H1 (cell line): ENCODE measurements at regions not wholly inside any gene's neighbourhood (a gene's known extent, or its start where the extent isn't known, plus 50 kb on each side); places are given as distances from the start of the nearest gene placed in this dataset.

ENCODE experiments used
- CTCF ChIA-PET: fragments of 300-600 bp; sonication (Branson Sonifier 250); formaldehyde crosslinking; loops from one replicate; lab custom pipeline; 2021; ENCODE audit not compliant: partially characterized antibody; lab: Charles Lee
- POLR2A ChIA-PET: fragments of 300-600 bp; sonication (Branson Sonifier 250); formaldehyde crosslinking; loops from one replicate; lab custom pipeline; 2021; ENCODE audit warnings: inconsistent platforms; ENCODE audit not compliant: partially characterized antibody; lab: Charles Lee
- DNase-seq, 2 experiments: peaks; one replicate each; pipeline versions ENCODE4 v3.0.0 to v3.0.0-alpha.2; 2010 to 2022; ENCODE audit warnings: low spot score in 2 of 2, low read depth in 1 of 2, mixed read lengths in 1 of 2
- FAIRE-seq: peaks from 2 replicates; lab custom pipeline; 2011; peaks lifted over from hg19 to GRCh38; lab: Jason Lieb, UNC
- H2AFZ ChIP-seq: 2 replicates; pipeline ENCODE4 v1.8.1; 2012; ENCODE audit warnings: low read length, inconsistent platforms
- H2AK5ac ChIP-seq: 2 replicates; pipeline ENCODE4 v1.6.1; 2013; ENCODE audit warnings: low read depth, low read length
- H2BK120ac ChIP-seq: replicated peaks from 2 replicates; pipeline ENCODE3; 2013; ENCODE audit warnings: low read depth, low read length, inconsistent platforms
- H2BK12ac ChIP-seq: 2 replicates; pipeline ENCODE4 v1.6.1; 2013; ENCODE audit warnings: low read depth, low read length
- H2BK15ac ChIP-seq: 2 replicates; pipeline ENCODE4 v1.6.1; 2013; ENCODE audit warnings: low read length
- H2BK20ac ChIP-seq: 2 replicates; pipeline ENCODE4 v1.6.1; 2013; ENCODE audit warnings: low read length
- H2BK5ac ChIP-seq: 2 replicates; pipeline ENCODE4 v1.6.1; 2013; ENCODE audit warnings: low read depth, low read length
- H3K14ac ChIP-seq: 2 replicates; pipeline ENCODE4 v1.6.1; 2013; ENCODE audit warnings: inconsistent platforms; ENCODE audit not compliant: insufficient read length
- H3K18ac ChIP-seq: 2 replicates; pipeline ENCODE4 v1.6.1; 2013; ENCODE audit warnings: low read length; ENCODE audit errors: extremely low read depth
- H3K23ac ChIP-seq: 2 replicates; pipeline ENCODE4 v1.6.1; 2013; ENCODE audit warnings: inconsistent platforms; ENCODE audit not compliant: insufficient read length
- H3K23me2 ChIP-seq: 2 replicates; pipeline ENCODE4 v1.6.1; 2013; ENCODE audit warnings: low read depth, low read length
- H3K27ac ChIP-seq: 2 replicates; pipeline ENCODE4 v1.6.1; 2011; ENCODE audit warnings: low read depth, low read length, inconsistent platforms
- H3K27me3 ChIP-seq, 4 experiments: replicated peaks in 1 of 4; 1 replicate in 1 of 4; 2 replicates in 3 of 4; pipeline versions ENCODE4 v1.6.1 to v1.8.1; 2011 to 2013; ENCODE audit warnings: low read length in 3 of 4, mild to moderate bottlenecking in 3 of 4, inconsistent platforms in 2 of 4, mixed read lengths in 2 of 4, moderate library complexity in 1 of 4; ENCODE audit not compliant: control insufficient read depth in 3 of 4, insufficient read depth in 3 of 4; ENCODE audit errors: extremely low read depth in 1 of 4
- H3K36me3 ChIP-seq, 4 experiments: 2 replicates each; pipeline versions ENCODE4 v1.6.1 to v1.8.1; 2011 to 2013; ENCODE audit warnings: mild to moderate bottlenecking in 4 of 4, low read length in 3 of 4, moderate library complexity in 2 of 4, control low read depth in 1 of 4, inconsistent platforms in 1 of 4; ENCODE audit not compliant: insufficient read depth in 4 of 4, control insufficient read depth in 2 of 4
- H3K4ac ChIP-seq: replicated peaks from 2 replicates; pipeline ENCODE3; 2013; ENCODE audit warnings: low read length, low read depth, mixed read lengths, inconsistent platforms; ENCODE audit not compliant: insufficient read length
- H3K4me1 ChIP-seq, 4 experiments: replicated peaks in 1 of 4; 1 replicate in 1 of 4; 2 replicates in 3 of 4; pipeline versions ENCODE4 v1.6.1 to v1.8.1; 2011 to 2013; ENCODE audit warnings: low read length in 3 of 4, inconsistent platforms in 2 of 4, mixed read lengths in 1 of 4; ENCODE audit not compliant: insufficient read depth in 4 of 4, control insufficient read depth in 3 of 4
- H3K4me2 ChIP-seq, 2 experiments: 2 replicates each; pipeline versions ENCODE4 v1.6.1 to v1.8.1; 2011 to 2013; ENCODE audit warnings: low read depth in 2 of 2, low read length in 2 of 2, control low read depth in 1 of 2, inconsistent platforms in 1 of 2, mild to moderate bottlenecking in 1 of 2; ENCODE audit not compliant: insufficient read depth in 1 of 2
- H3K4me3 ChIP-seq, 4 experiments: fragments of 200-600, 300-600 bp in 1 of 4; sonication (generic), shearing (Covaris generic), sonication (Bioruptor Twin) in 1 of 4; 2 replicates each; pipeline versions ENCODE4 v1.5.1 to v1.8.1; 2011 to 2016; ENCODE audit warnings: low read length in 4 of 4, low read depth in 3 of 4, control low read depth in 2 of 4, inconsistent platforms in 2 of 4, mild to moderate bottlenecking in 2 of 4, mixed read lengths in 1 of 4, moderate library complexity in 1 of 4; ENCODE audit not compliant: insufficient read depth in 2 of 4; ENCODE audit errors: extremely low read depth in 1 of 4
- H3K56ac ChIP-seq: replicated peaks from 2 replicates; pipeline ENCODE3; 2013; ENCODE audit warnings: low read depth, mild to moderate bottlenecking, mixed read lengths, low read length, inconsistent platforms; ENCODE audit not compliant: insufficient read length
- H3K79me1 ChIP-seq: 2 replicates; pipeline ENCODE4 v1.6.1; 2013; ENCODE audit warnings: low read depth, low read length, control low read depth
- H3K79me2 ChIP-seq, 2 experiments: 2 replicates each; pipeline versions ENCODE4 v1.6.1 to v1.8.1; 2012 to 2013; ENCODE audit warnings: low read length in 2 of 2, mild to moderate bottlenecking in 2 of 2, inconsistent platforms in 1 of 2; ENCODE audit not compliant: insufficient read depth in 2 of 2, control insufficient read depth in 1 of 2
- H3K9ac ChIP-seq, 4 experiments: replicated peaks in 1 of 4; 1 replicate in 1 of 4; 2 replicates in 3 of 4; pipeline versions ENCODE4 v1.6.1 to v1.8.1; 2011 to 2013; ENCODE audit warnings: low read depth in 3 of 4, low read length in 3 of 4, control low read depth in 2 of 4, mild to moderate bottlenecking in 2 of 4, moderate library complexity in 2 of 4, inconsistent platforms in 1 of 4; ENCODE audit errors: extremely low read depth in 1 of 4
- H3K9me3 ChIP-seq, 2 experiments: 2 replicates each; pipeline versions ENCODE4 v1.6.1 to v1.8.1; 2012 to 2013; ENCODE audit warnings: mild to moderate bottlenecking in 2 of 2, moderate library complexity in 2 of 2, control low read depth in 1 of 2, inconsistent platforms in 1 of 2, low read depth in 1 of 2, low read length in 1 of 2, mixed read lengths in 1 of 2; ENCODE audit not compliant: insufficient read depth in 2 of 2
- H4K20me1 ChIP-seq, 2 experiments: replicated peaks in 1 of 2; 2 replicates each; pipeline versions ENCODE3 to v1.8.1; 2011 to 2013; ENCODE audit warnings: inconsistent platforms in 2 of 2, low read length in 2 of 2, mild to moderate bottlenecking in 1 of 2; ENCODE audit not compliant: insufficient read depth in 2 of 2, control insufficient read depth in 1 of 2
- H4K5ac ChIP-seq: 2 replicates; pipeline ENCODE4 v1.6.1; 2013; ENCODE audit warnings: low read length, low read depth, mixed read lengths, inconsistent platforms; ENCODE audit not compliant: insufficient read length
- H4K8ac ChIP-seq: 2 replicates; pipeline ENCODE4 v1.8.0; 2013; ENCODE audit warnings: mild to moderate bottlenecking, moderate library complexity, low read length, inconsistent platforms; ENCODE audit not compliant: insufficient read depth; ENCODE audit errors: extremely low read depth
- H4K91ac ChIP-seq: replicated peaks from 2 replicates; pipeline ENCODE3; 2013; ENCODE audit warnings: low read length, mixed read lengths, inconsistent platforms; ENCODE audit not compliant: insufficient read length
- CREB1 ChIP-seq: IDR thresholded peaks from 2 replicates; pipeline ENCODE4 v1.6.1; 2012; ENCODE audit warnings: inconsistent platforms
- JUND ChIP-seq: IDR thresholded peaks from 2 replicates; pipeline ENCODE4 v1.6.1; 2011; ENCODE audit warnings: mild to moderate bottlenecking, improper control_type of control experiment, low read length
- RNF2 ChIP-seq: fragments of 200-900, 300-1000 bp; sonication (generic); IDR thresholded peaks from 2 replicates; pipeline ENCODE4 v1.7.1; 2016; ENCODE audit warnings: borderline replicate concordance, low read depth, mild to moderate bottlenecking, antibody characterized with exemption, low read length; ENCODE audit not compliant: poor library complexity, severe bottlenecking; ENCODE audit errors: missing control alignments
- RXRA ChIP-seq: IDR thresholded peaks from 2 replicates; pipeline ENCODE4 v1.6.1; 2011; ENCODE audit warnings: low read depth, mild to moderate bottlenecking, low read length, moderate library complexity; ENCODE audit not compliant: insufficient read depth
- WGBS, 2 experiments: shearing (Covaris generic) in 1 of 2; methylation state at CpG; one replicate each; pipeline versions ENCODE4 v1.1.6 to v1.1.7; 2013 to 2015; ENCODE audit warnings: low lambda C conversion rate in 2 of 2, mixed read lengths in 2 of 2, inconsistent platforms in 1 of 2, low coverage in 1 of 2, missing lambda C conversion rate in 1 of 2; ENCODE audit not compliant: insufficient replicate concordance in 2 of 2, insufficient coverage in 1 of 2, insufficient read length in 1 of 2; ENCODE audit errors: extremely low coverage in 1 of 2, missing lambda C conversion rate in 1 of 2; 5-methylcytosine and 5-hydroxymethylcytosine counted together

DNA sequence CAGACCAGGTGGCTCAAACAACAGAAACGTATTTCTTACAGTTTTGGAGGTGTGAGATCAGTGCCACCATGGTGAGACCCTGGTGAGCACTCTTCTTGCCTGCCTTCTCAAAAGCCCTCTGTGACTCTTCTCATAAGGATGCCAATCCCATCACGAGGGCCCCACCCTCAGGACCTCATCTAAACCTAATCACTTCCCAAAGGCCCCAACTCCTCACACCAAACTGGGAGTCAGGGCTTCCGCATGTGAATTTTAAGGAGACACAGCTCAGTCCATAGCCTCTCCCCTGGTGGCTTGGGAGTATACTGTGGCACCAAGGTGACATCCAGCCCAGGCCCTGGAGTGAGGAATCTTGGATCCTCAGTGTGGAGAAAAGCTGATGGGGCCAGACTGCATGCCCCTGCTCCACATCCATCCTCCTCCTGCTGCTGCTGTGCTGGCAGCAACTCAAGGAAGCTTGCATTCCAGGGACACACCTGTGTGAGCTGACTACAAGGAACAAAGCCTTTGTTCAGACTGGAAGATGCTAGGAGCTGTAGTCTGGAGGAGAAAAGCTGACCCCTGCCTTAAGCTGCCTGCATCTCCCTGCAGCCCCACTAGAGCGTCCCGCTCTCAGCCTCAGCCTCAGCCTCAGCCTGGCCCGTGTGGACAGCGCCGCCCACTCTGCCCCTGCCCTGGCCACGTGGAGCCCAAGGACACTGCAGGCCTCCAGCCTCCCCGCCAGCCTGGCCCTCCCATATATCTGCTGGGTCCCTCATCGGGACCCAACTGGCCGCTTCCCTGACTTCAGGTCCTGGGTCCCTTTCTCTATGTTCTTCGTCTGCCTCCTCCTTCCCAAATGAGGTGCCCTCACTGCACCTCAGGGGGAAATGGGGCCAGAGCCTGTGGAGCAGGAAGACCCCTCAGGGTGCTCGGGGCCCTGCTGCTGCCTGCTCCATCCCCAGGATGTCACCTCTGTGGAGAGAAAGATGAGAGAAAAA, 87.8 kb upstream of the RAB6C start:
- no peaks in the 10 kb centered on the region for H3K9me3 ChIP-seq
- H3K23ac ChIP-seq, result no peak overlapping the region
- H3K14ac ChIP-seq, result no peak overlapping the region
- H2BK15ac ChIP-seq, result no peak overlapping the region; the same call in 1 of the 2 replicates
- no peak overlapping the region for H3K4me2 ChIP-seq
- no peak overlapping the region for H2BK12ac ChIP-seq
- peaks cover 0 to 2% of the 10 kb centered on the region in 2 experiments for H4K20me1 ChIP-seq
- H2BK5ac ChIP-seq, result no peak overlapping the region; the same call in 1 of the 2 replicates
- no peaks in the 10 kb centered on the region for H3K27me3 ChIP-seq
- H4K91ac ChIP-seq, result no peak overlapping the region
- peak overlapping the region; percentile 35; the same call in 1 of the 2 replicates for H4K8ac ChIP-seq
- H3K18ac ChIP-seq, result no peak overlapping the region
- H4K5ac ChIP-seq, result no peak overlapping the region
- H3K56ac ChIP-seq, result no peak overlapping the region
- H2BK120ac ChIP-seq, result no peak overlapping the region
- no peak overlapping the region for H3K27ac ChIP-seq
- DNase-seq (no peak), FAIRE-seq (no peak)
- no peaks in the 10 kb centered on the region for H3K23me2 ChIP-seq
- ChIA-PET CTCF (interaction anchor here (0.8 to 1.2 kb wide), 7 partner anchors 10 to 183 kb away, joined by 3 to 6 read pairs (median 3); no protein-coding TSS in a partner anchor), POLR2A (no interaction called here)
- no peak overlapping the region for H3K9ac ChIP-seq
- no peak overlapping the region for H3K4me3 ChIP-seq
- no peak overlapping the region for H3K4ac ChIP-seq
- H2AFZ ChIP-seq, result 0 out of 2 replicates have a peak overlapping the region, but pooled peaks have one; percentile 77
- H3K79me2 ChIP-seq, result no peaks in the 10 kb centered on the region
- H2BK20ac ChIP-seq, result no peak overlapping the region
- peaks cover 0 to 10% (median under 1%) of the 10 kb centered on the region in 4 experiments; a peak in 5 of 7 replicates for H3K4me1 ChIP-seq
- H2AK5ac ChIP-seq, result no peak overlapping the region
- WGBS, 2 experiments, result 75% methylated on average over 14 of the region's 14 CpGs; no CpG with 5 or more reads in 1 of the 2 experiments
- H3K79me1 ChIP-seq, result no peaks in the 10 kb centered on the region; the same call in 1 of the 2 replicates
- no peaks in the 10 kb centered on the region for H3K36me3 ChIP-seq
- TF ChIP-seq RXRA (no peak), RNF2 (no peak), JUND (no peak), CREB1 (no peak)
